ENCODE measurements at regions not wholly inside any gene's neighbourhood (a gene's known extent, or its start where the extent isn't known, plus 50 kb on each side); places are given as distances from the start of the nearest gene placed in this dataset.
A peak's percentile ranks its signal among the peaks of the same experiment; 100 is the strongest.

DNA sequence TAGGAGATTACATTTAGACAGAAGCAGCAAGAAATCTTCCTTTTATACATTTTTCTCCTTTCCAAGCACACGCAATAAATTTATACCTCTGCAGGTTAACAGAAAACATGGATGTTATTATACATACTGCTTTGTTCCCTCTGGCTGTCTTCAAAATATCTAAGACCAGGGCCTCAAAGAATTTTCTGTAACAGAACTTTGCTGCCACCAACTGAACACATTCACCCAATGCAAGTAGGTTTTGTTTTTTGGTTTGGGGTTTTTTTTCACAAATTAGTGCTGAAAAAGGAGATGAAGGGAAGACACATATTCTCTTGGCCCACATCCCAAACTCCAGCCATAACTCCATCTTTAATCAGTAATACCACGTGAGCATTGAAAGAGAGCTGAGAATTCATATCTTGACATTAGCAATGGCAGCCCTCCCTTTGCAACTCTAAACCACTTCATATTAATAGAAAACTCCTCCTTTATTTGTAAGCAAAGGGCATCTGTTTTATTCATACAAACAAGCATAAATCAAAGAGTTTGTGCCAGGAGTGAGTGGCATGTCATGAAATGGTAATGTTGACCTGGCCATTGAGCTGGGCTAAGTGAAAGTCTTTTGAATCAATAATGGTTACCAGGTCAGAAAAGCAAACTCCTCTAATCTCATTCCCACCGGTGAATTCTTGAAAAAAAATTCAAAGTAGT is 150.8 kb upstream of the FSCB start:
- TF ChIP-seq, protein P1, sequence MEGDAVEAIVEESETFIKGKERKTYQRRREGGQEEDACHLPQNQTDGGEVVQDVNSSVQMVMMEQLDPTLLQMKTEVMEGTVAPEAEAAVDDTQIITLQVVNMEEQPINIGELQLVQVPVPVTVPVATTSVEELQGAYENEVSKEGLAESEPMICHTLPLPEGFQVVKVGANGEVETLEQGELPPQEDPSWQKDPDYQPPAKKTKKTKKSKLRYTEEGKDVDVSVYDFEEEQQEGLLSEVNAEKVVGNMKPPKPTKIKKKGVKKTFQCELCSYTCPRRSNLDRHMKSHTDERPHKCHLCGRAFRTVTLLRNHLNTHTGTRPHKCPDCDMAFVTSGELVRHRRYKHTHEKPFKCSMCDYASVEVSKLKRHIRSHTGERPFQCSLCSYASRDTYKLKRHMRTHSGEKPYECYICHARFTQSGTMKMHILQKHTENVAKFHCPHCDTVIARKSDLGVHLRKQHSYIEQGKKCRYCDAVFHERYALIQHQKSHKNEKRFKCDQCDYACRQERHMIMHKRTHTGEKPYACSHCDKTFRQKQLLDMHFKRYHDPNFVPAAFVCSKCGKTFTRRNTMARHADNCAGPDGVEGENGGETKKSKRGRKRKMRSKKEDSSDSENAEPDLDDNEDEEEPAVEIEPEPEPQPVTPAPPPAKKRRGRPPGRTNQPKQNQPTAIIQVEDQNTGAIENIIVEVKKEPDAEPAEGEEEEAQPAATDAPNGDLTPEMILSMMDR (IDR thresholded peaks at IDR 0.05; ENCODE audit: low read depth, low read length): peak; percentile 58
- no peak for TF ChIP-seq EZH2phosphoT487 (IDR thresholded peaks at IDR 0.05; ENCODE audit: low read depth)
